ENCODE measurements at regions not wholly inside any gene's neighbourhood (a gene's known extent, or its start where the extent isn't known, plus 50 kb on each side); places are given as distances from the start of the nearest gene placed in this dataset.

DNA sequence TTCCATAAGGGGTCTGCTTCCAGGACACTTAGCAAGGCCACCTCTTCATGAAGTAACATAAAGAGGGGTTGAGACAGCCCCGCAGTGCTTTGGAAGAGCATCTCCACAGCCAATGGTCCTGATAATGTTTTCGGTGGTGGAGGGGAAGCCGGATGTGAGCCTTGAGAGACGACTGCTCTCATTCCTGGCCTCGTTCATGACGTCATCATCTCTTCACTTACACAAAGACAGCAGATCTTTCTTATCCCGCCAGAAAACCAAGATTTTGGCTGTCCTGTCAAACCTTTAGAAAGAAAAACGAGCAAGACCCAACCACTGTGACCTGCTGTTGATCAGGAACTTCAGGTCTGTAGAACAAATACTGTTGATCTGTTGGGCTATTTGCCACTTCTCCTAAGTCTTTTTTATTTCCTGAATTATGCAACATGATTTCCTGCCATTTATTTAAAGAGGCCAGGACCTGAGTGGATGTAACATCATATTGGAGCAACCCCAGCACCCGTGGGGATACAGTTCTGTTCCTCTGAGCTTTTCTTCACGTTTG, 89.0 kb upstream of the IRX2 start:
- TF ChIP-seq, protein P1, sequence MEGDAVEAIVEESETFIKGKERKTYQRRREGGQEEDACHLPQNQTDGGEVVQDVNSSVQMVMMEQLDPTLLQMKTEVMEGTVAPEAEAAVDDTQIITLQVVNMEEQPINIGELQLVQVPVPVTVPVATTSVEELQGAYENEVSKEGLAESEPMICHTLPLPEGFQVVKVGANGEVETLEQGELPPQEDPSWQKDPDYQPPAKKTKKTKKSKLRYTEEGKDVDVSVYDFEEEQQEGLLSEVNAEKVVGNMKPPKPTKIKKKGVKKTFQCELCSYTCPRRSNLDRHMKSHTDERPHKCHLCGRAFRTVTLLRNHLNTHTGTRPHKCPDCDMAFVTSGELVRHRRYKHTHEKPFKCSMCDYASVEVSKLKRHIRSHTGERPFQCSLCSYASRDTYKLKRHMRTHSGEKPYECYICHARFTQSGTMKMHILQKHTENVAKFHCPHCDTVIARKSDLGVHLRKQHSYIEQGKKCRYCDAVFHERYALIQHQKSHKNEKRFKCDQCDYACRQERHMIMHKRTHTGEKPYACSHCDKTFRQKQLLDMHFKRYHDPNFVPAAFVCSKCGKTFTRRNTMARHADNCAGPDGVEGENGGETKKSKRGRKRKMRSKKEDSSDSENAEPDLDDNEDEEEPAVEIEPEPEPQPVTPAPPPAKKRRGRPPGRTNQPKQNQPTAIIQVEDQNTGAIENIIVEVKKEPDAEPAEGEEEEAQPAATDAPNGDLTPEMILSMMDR (IDR thresholded peaks at IDR 0.05), result no peak
- TF ChIP-seq, protein P2, sequence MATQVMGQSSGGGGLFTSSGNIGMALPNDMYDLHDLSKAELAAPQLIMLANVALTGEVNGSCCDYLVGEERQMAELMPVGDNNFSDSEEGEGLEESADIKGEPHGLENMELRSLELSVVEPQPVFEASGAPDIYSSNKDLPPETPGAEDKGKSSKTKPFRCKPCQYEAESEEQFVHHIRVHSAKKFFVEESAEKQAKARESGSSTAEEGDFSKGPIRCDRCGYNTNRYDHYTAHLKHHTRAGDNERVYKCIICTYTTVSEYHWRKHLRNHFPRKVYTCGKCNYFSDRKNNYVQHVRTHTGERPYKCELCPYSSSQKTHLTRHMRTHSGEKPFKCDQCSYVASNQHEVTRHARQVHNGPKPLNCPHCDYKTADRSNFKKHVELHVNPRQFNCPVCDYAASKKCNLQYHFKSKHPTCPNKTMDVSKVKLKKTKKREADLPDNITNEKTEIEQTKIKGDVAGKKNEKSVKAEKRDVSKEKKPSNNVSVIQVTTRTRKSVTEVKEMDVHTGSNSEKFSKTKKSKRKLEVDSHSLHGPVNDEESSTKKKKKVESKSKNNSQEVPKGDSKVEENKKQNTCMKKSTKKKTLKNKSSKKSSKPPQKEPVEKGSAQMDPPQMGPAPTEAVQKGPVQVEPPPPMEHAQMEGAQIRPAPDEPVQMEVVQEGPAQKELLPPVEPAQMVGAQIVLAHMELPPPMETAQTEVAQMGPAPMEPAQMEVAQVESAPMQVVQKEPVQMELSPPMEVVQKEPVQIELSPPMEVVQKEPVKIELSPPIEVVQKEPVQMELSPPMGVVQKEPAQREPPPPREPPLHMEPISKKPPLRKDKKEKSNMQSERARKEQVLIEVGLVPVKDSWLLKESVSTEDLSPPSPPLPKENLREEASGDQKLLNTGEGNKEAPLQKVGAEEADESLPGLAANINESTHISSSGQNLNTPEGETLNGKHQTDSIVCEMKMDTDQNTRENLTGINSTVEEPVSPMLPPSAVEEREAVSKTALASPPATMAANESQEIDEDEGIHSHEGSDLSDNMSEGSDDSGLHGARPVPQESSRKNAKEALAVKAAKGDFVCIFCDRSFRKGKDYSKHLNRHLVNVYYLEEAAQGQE (IDR thresholded peaks at IDR 0.05; ENCODE audit: insufficient read depth in 1 of 2, low read depth in 2 of 2, low read length in 1 of 2), result no peak
- TF ChIP-seq POLR2AphosphoS5 (IDR thresholded peaks at IDR 0.05; ENCODE audit: low read depth, low read length) (no peak), SIN3A (IDR thresholded peaks at IDR 0.05; ENCODE audit: borderline replicate concordance, insufficient read depth, low read depth, low read length) (no peak)

Measured in Panc1 (cell line).